Neuronal stem cell (in vitro differentiated cells): ENCODE measurements at regions not wholly inside any gene's neighbourhood (a gene's known extent, or its start where the extent isn't known, plus 50 kb on each side); places are given as distances from the start of the nearest gene placed in this dataset.

Experiments used
- DNase-seq: peaks from one replicate; pipeline ENCODE4 v3.0.0-alpha.2; 2013; ENCODE audit warnings: low spot score
- H2AFZ ChIP-seq: one replicate; pipeline ENCODE4 v1.6.1; 2013; ENCODE audit warnings: mild to moderate bottlenecking, low read length, inconsistent platforms
- H2AK5ac ChIP-seq: 2 replicates; pipeline ENCODE4 v1.6.1; 2013; ENCODE audit warnings: low read depth, mild to moderate bottlenecking, inconsistent platforms, low read length, moderate library complexity, mixed read lengths
- H2BK120ac ChIP-seq: 2 replicates; pipeline ENCODE4 v1.6.1; 2013; ENCODE audit warnings: low read depth, mild to moderate bottlenecking, inconsistent platforms, low read length, moderate library complexity, mixed read lengths
- H2BK12ac ChIP-seq: one replicate; pipeline ENCODE4 v1.6.1; 2013; ENCODE audit warnings: low read length, inconsistent platforms
- H2BK15ac ChIP-seq: 2 replicates; pipeline ENCODE4 v1.6.1; 2013; ENCODE audit warnings: mild to moderate bottlenecking, low read length, inconsistent platforms, mixed read lengths
- H2BK5ac ChIP-seq: one replicate; pipeline ENCODE4 v1.6.1; 2013; ENCODE audit warnings: inconsistent platforms, mild to moderate bottlenecking, low read length, moderate library complexity
- H3K14ac ChIP-seq: one replicate; pipeline ENCODE4 v1.6.1; 2013; ENCODE audit warnings: low read length, inconsistent platforms
- H3K18ac ChIP-seq: 2 replicates; pipeline ENCODE4 v1.6.1; 2013; ENCODE audit warnings: low read length, inconsistent platforms
- H3K23ac ChIP-seq: 2 replicates; pipeline ENCODE4 v1.6.1; 2013; ENCODE audit warnings: low read depth, mild to moderate bottlenecking, mixed read lengths, low read length, inconsistent platforms; ENCODE audit not compliant: poor library complexity
- H3K27ac ChIP-seq: replicated peaks from 3 replicates; pipeline ENCODE4 v1.5.1; 2013; ENCODE audit warnings: low read length, inconsistent platforms
- H3K27me3 ChIP-seq, 3 experiments: 2 replicates each; pipeline ENCODE4 v1.6.1; 2013; ENCODE audit warnings: low read length in 3 of 3, mild to moderate bottlenecking in 2 of 3, inconsistent platforms in 1 of 3, low read depth in 1 of 3, mixed read lengths in 1 of 3, moderate library complexity in 1 of 3; ENCODE audit not compliant: control insufficient read depth in 3 of 3, insufficient read depth in 3 of 3
- H3K36me3 ChIP-seq, 2 donors: replicated peaks in 1 of 2; 2 replicates each; pipeline ENCODE4 v1.6.1; 2013; ENCODE audit warnings: low read length in 2 of 2; ENCODE audit not compliant: control insufficient read depth in 2 of 2, insufficient read depth in 2 of 2
- H3K4ac ChIP-seq: 2 replicates; pipeline ENCODE4 v1.6.1; 2013; ENCODE audit warnings: inconsistent platforms, mild to moderate bottlenecking, low read length, moderate library complexity
- H3K4me1 ChIP-seq, 2 donors: 1 replicate in 1 of 2; 2 replicates in 1 of 2; pipeline ENCODE4 v1.6.1; 2013; ENCODE audit warnings: low read length in 2 of 2, low read depth in 1 of 2; ENCODE audit not compliant: control insufficient read depth in 2 of 2, insufficient read depth in 1 of 2
- H3K4me2 ChIP-seq: one replicate; pipeline ENCODE4 v1.6.1; 2013; ENCODE audit warnings: mild to moderate bottlenecking, low read length, inconsistent platforms; ENCODE audit not compliant: insufficient read depth, poor library complexity, severe bottlenecking
- H3K4me3 ChIP-seq, 2 donors: 2 replicates each; pipeline ENCODE4 v1.5.1; 2013; ENCODE audit warnings: low read length in 2 of 2, mild to moderate bottlenecking in 2 of 2, inconsistent platforms in 1 of 2, moderate library complexity in 1 of 2
- H3K79me1 ChIP-seq: one replicate; pipeline ENCODE4 v1.6.1; 2013; ENCODE audit warnings: low read depth, mild to moderate bottlenecking, inconsistent platforms, low read length, moderate library complexity
- H3K9ac ChIP-seq: one replicate; pipeline ENCODE4 v1.6.1; 2013; ENCODE audit warnings: mild to moderate bottlenecking, low read depth, low read length, inconsistent platforms; ENCODE audit not compliant: poor library complexity
- H3K9me3 ChIP-seq, 2 donors: replicated peaks in 1 of 2; 2 replicates each; pipeline versions ENCODE3 to v1.6.1; 2013; ENCODE audit warnings: low read length in 2 of 2, mild to moderate bottlenecking in 2 of 2, inconsistent platforms in 1 of 2, low read depth in 1 of 2, mixed read lengths in 1 of 2, moderate library complexity in 1 of 2; ENCODE audit not compliant: control insufficient read depth in 2 of 2, insufficient read depth in 1 of 2
- H4K8ac ChIP-seq: one replicate; pipeline ENCODE4 v1.6.1; 2013; ENCODE audit warnings: low read depth, mild to moderate bottlenecking, inconsistent platforms, low read length, moderate library complexity
- H4K91ac ChIP-seq: one replicate; pipeline ENCODE4 v1.6.1; 2013; ENCODE audit warnings: low read length, low read depth, mild to moderate bottlenecking, inconsistent platforms; ENCODE audit not compliant: poor library complexity
- WGBS, 2 donors: extraction: QIAGEN DNeasy Blood & Tissue Kit; methylation state at CpG; one replicate each; pipeline ENCODE4 v1.1.7; 2013; ENCODE audit warnings: missing lambda C conversion rate in 2 of 2, mixed read lengths in 1 of 2; ENCODE audit not compliant: insufficient read length in 2 of 2, insufficient replicate concordance in 1 of 2; ENCODE audit errors: extremely low coverage in 2 of 2; 5-methylcytosine and 5-hydroxymethylcytosine counted together

DNA sequence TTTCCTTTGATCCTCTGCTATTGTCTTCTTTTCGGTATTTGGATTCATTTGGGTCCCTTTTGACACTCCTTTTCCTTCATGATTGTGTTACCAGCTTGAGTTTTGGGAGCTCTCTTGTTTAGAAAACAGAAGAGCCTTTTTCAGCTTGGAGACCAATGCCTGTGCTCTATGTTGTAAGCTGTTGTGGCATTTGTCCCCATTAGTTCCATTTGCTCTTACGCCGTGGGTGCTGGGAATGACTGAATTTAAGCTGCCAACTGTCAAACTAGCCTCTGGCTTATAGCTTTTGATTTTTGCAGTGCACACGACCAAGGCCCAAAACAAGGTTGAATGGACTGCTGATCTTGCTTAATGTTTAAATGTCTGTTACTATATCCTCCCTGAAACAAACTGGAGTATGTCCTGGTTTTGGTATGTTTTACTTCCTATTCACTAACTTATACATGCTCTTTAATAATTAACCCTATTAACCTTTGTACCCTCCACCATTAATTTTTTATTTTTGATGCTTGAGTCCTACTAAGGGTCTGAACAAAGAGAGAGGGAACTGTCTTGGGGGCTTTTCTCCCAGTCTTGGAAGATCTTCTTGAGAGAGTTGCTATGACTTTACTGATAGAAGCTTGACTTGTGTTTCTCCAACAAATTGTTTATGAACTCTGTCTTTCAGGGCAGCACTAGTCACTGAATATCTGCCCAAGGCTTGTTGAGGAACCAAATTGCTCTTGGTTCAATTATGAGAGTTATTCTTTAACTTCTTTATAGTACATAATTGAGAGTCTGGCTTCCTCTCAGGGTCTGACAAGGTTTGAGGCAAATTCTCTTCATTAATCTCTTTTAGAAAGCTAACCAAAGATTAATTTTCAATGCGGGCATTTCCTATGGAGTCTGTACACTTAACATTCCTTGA is 100.3 kb upstream of the SIRPG start:
- Histone ChIP-seq H2BK12ac (no peak overlapping the region), H3K18ac (no peak overlapping the region), H3K4me1 (peaks cover 4 to 5% of the 10 kb centered on the region in 2 donors), H3K36me3 (no peaks in the 10 kb centered on the region), H3K23ac (no peak overlapping the region), H4K91ac (no peak overlapping the region), H3K9ac (no peak overlapping the region), H3K27ac (no peak overlapping the region), H2BK5ac (no peak overlapping the region), H4K8ac (no peak overlapping the region), H3K14ac (no peak overlapping the region), H2BK120ac (no peak overlapping the region), H2AK5ac (no peak overlapping the region), H2AFZ (no peak overlapping the region), H3K27me3 (peaks cover 0 to 13% (median 0%) of the 10 kb centered on the region in 3 experiments), H3K9me3 (no peaks in the 10 kb centered on the region), H2BK15ac (no peak overlapping the region), H3K4ac (no peak overlapping the region), H3K4me3 (no peak overlapping the region), H3K4me2 (no peak overlapping the region), H3K79me1 (no peaks in the 10 kb centered on the region)
- no CpG with 5 or more reads among the region's 5 CpGs for WGBS, 2 donors
- DNase-seq, result no peak

DNA sequence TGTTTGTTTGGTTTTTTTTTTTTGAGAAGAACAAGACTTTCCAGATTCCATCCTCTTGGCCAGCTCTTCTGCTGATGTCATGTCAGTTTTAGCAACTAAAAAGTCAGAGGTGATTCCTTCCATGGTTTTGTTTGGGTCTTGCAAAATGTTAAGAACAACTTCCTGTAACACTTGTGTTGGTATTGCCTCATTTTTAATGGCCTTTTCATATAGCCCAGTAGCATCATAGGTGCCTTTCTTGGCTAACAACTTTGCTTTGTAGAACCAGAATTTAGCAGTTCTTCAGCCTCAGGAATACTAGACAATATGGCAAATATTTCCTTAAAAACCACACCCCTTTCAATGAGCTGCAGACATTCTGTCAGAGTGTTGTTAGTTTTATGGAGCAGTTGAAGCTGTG is 99.5 kb upstream of the SIRPG start:
- H2BK120ac ChIP-seq, result no peak overlapping the region
- no peaks in the 10 kb centered on the region for H3K79me1 ChIP-seq
- peaks cover 4 to 5% of the 10 kb centered on the region in 2 donors for H3K4me1 ChIP-seq
- no peak overlapping the region for H3K23ac ChIP-seq
- H2BK12ac ChIP-seq, result no peak overlapping the region
- no peaks in the 10 kb centered on the region for H3K36me3 ChIP-seq
- H3K4ac ChIP-seq, result no peak overlapping the region
- H3K18ac ChIP-seq, result no peak overlapping the region
- H3K27me3 ChIP-seq, result peaks cover 0 to 13% (median 0%) of the 10 kb centered on the region in 3 experiments
- H3K9ac ChIP-seq, result no peak overlapping the region
- no peak overlapping the region for H2BK5ac ChIP-seq
- no peak overlapping the region for H2AK5ac ChIP-seq
- no peaks in the 10 kb centered on the region for H3K9me3 ChIP-seq
- H3K4me2 ChIP-seq, result no peak overlapping the region
- no peak overlapping the region for H4K8ac ChIP-seq
- H3K27ac ChIP-seq, result no peak overlapping the region
- H4K91ac ChIP-seq, result no peak overlapping the region
- H2BK15ac ChIP-seq, result no peak overlapping the region
- H2AFZ ChIP-seq, result no peak overlapping the region
- no peak overlapping the region for H3K14ac ChIP-seq
- no peak overlapping the region for H3K4me3 ChIP-seq
- no peak for DNase-seq

DNA sequence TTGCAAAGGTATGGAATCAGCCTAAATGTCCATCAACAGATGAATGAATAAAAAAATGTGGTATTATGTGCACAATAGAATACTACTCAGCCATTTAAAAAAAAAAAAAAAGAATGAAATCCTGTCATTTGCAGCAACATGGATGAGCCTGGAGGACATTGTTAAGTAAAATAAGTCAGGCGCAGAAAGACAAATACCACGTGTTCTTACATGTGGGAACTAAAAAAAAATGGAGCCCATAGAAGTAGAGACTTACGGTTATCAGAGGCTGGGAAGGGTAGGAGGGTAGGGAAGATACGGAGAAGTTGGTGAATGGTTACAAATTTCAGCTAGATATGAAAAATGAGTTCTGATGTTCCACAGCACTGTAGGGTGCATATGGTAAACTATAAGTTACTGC is 97.2 kb upstream of the SIRPG start:
- no peak overlapping the region for H3K23ac ChIP-seq
- WGBS, 2 donors, result 100% methylated on average over 1 of the region's 4 CpGs; no CpG with 5 or more reads in 1 of the 2 donors
- H2BK120ac ChIP-seq, result no peak overlapping the region
- H4K8ac ChIP-seq, result no peak overlapping the region
- no peak overlapping the region for H3K4me3 ChIP-seq
- H3K9me3 ChIP-seq, result no peaks in the 10 kb centered on the region
- H2AFZ ChIP-seq, result no peak overlapping the region
- no peak overlapping the region for H2AK5ac ChIP-seq
- no peak overlapping the region for H3K27ac ChIP-seq
- H2BK15ac ChIP-seq, result no peak overlapping the region
- H4K91ac ChIP-seq, result no peak overlapping the region
- H3K18ac ChIP-seq, result no peak overlapping the region
- no peak overlapping the region for H3K9ac ChIP-seq
- no peak overlapping the region for H3K4ac ChIP-seq
- no peak overlapping the region for H3K14ac ChIP-seq
- no peak overlapping the region for H2BK12ac ChIP-seq
- H3K4me1 ChIP-seq, result peaks cover 4 to 5% of the 10 kb centered on the region in 2 donors
- H3K27me3 ChIP-seq, result peaks cover 0 to 6% (median 0%) of the 10 kb centered on the region in 3 experiments
- no peak overlapping the region for H3K4me2 ChIP-seq
- DNase-seq, result no peak
- H3K79me1 ChIP-seq, result no peaks in the 10 kb centered on the region
- no peak overlapping the region for H2BK5ac ChIP-seq
- no peaks in the 10 kb centered on the region for H3K36me3 ChIP-seq

DNA sequence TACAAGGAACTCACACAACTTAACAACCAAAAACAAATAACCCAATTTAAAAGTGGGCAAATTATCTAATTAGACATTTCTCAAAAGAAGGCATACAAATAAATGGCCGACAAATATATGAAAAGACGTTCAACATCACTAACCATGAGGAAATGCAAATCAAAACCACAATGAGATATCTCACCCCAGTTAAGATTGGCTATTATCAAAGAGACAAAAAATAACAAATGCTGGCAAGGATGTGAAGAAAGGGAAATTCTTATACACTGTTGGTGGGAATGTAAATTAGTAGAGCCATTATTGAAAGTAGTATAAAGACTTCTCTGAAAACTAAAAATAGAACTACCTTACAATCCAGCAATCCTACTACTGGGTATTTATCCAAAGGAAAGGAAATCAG is 96.7 kb upstream of the SIRPG start:
- Histone ChIP-seq H2BK12ac (no peak overlapping the region), H3K4ac (no peak overlapping the region), H4K91ac (no peak overlapping the region), H3K9me3 (no peaks in the 10 kb centered on the region), H3K27me3 (peaks cover 0 to 6% (median 0%) of the 10 kb centered on the region in 3 experiments), H2BK15ac (no peak overlapping the region), H3K9ac (no peak overlapping the region), H3K18ac (no peak overlapping the region), H2BK5ac (no peak overlapping the region), H2AFZ (no peak overlapping the region), H3K14ac (no peak overlapping the region), H3K4me3 (no peak overlapping the region), H4K8ac (no peak overlapping the region), H3K27ac (no peak overlapping the region), H2AK5ac (no peak overlapping the region), H3K23ac (no peak overlapping the region), H3K4me1 (peaks cover 4 to 5% of the 10 kb centered on the region in 2 donors), H2BK120ac (no peak overlapping the region), H3K36me3 (no peaks in the 10 kb centered on the region), H3K79me1 (no peaks in the 10 kb centered on the region), H3K4me2 (no peak overlapping the region)
- DNase-seq, result no peak
- no CpG with 5 or more reads among the region's 2 CpGs for WGBS, 2 donors
